Mesothelial cell of epicardium (in vitro differentiated cells): ENCODE measurements at regions not wholly inside any gene's neighbourhood (a gene's known extent, or its start where the extent isn't known, plus 50 kb on each side); places are given as distances from the start of the nearest gene placed in this dataset.

Experiments
- DNase-seq, 2 experiments: peaks; one replicate each; pipeline ENCODE4 v3.0.0; 2021; ENCODE audit warnings: low spot score in 2 of 2; ENCODE audit not compliant: unreplicated experiment in 2 of 2
- H3K27ac Mint-ChIP-seq: 2 replicates; pipeline ENCODE4 v1.8.0; 2021; ENCODE audit warnings: mixed read lengths
- H3K27me3 Mint-ChIP-seq: 2 replicates; pipeline ENCODE4 v1.8.0; 2021; ENCODE audit warnings: low read depth, mixed read lengths
- H3K36me3 Mint-ChIP-seq: 2 replicates; pipeline ENCODE4 v1.8.0; 2021; ENCODE audit warnings: mixed read lengths
- H3K4me1 Mint-ChIP-seq: 2 replicates; pipeline ENCODE4 v1.8.0; 2021; ENCODE audit warnings: mixed read lengths
- H3K4me3 Mint-ChIP-seq: 2 replicates; pipeline ENCODE4 v1.8.0; 2021; ENCODE audit warnings: mild to moderate bottlenecking, moderate library complexity, mixed read lengths
- H3K9me3 Mint-ChIP-seq: 2 replicates; pipeline ENCODE4 v1.8.0; 2021; ENCODE audit warnings: mixed read lengths
- TF ChIP-seq, protein P1 (sequence below): fragments of 200-600 bp; sonication (generic); IDR thresholded peaks from one replicate; pipeline ENCODE4 v1.5.0; 2021; ENCODE audit warnings: antibody characterized with exemption; ENCODE audit not compliant: unreplicated experiment

DNA sequence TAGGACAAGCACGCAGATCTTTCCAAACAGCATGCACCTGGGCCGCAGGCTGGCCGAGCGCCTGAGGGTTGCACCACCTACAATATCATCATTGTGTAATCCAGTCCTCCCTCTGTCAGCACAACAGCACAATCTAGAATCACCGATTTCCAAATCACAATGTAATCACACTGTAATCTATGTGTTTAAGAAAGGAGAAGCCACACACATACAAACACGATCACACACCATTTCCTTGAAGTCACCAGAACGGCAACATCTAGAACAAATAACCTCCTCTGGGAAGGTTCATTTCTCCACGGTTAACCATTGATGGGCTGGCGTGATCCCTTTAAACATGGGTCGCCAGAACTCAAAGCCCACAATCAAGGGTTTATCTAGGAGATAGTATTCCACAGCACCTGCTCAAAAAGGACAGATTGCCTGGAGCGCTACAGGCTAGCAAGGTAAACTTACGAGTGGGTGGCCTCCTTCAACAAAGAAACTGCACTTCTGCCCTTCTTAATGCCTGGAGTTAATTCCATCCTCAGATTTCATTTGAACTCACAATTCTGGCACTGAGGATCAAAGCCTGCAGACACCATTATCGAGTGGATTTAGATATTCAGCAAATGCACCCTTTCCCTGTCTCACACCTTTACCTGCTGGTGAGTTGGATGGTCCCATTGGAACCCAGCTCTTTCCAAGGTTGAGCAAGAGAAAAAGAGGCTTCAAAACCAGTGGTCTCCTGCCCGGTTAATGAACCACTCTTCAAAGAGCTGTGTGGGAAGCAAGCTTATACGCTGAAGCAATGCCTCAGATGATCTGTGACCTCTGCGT is 83.8 kb upstream of the FOXQ1 start:
- DNase-seq, result no peak
- H3K27ac Mint-ChIP-seq, result no peak overlapping the region
- H3K4me3 Mint-ChIP-seq, result no peak overlapping the region

DNA sequence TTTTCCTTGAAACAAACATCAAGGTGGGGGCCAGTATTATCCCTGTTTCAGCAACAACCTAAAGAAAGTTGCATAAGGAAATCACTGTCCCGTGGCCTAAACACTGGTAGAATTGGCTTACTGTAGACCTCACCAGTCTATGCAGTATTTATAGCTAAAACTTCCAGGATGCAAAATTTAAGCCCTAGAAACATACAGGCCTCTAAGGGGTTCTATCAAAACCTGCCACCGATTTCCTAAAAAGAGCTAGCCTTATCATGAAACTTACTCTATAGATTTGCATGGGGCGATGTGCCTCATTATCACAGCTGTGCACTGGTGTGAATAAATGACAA is 84.3 kb upstream of the FOXQ1 start:
- H3K4me3 Mint-ChIP-seq, result no peak overlapping the region
- no peak for DNase-seq
- peaks cover 56% of the 10 kb centered on the region for H3K27me3 Mint-ChIP-seq
- no peaks in the 10 kb centered on the region for H3K9me3 Mint-ChIP-seq
- H3K36me3 Mint-ChIP-seq, result no peaks in the 10 kb centered on the region
- H3K4me1 Mint-ChIP-seq, result no peaks in the 10 kb centered on the region
- TF ChIP-seq, protein P1, sequence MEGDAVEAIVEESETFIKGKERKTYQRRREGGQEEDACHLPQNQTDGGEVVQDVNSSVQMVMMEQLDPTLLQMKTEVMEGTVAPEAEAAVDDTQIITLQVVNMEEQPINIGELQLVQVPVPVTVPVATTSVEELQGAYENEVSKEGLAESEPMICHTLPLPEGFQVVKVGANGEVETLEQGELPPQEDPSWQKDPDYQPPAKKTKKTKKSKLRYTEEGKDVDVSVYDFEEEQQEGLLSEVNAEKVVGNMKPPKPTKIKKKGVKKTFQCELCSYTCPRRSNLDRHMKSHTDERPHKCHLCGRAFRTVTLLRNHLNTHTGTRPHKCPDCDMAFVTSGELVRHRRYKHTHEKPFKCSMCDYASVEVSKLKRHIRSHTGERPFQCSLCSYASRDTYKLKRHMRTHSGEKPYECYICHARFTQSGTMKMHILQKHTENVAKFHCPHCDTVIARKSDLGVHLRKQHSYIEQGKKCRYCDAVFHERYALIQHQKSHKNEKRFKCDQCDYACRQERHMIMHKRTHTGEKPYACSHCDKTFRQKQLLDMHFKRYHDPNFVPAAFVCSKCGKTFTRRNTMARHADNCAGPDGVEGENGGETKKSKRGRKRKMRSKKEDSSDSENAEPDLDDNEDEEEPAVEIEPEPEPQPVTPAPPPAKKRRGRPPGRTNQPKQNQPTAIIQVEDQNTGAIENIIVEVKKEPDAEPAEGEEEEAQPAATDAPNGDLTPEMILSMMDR, result no peak
- H3K27ac Mint-ChIP-seq, result no peak overlapping the region

More for the DNA sequence above, 83.8 kb upstream of the FOXQ1 start:
- Mint-ChIP-seq H3K9me3 (no peaks in the 10 kb centered on the region), H3K4me1 (no peaks in the 10 kb centered on the region), H3K36me3 (no peaks in the 10 kb centered on the region), H3K27me3 (peaks cover 60% of the 10 kb centered on the region)
- TF ChIP-seq, protein P1, result no peak

DNA sequence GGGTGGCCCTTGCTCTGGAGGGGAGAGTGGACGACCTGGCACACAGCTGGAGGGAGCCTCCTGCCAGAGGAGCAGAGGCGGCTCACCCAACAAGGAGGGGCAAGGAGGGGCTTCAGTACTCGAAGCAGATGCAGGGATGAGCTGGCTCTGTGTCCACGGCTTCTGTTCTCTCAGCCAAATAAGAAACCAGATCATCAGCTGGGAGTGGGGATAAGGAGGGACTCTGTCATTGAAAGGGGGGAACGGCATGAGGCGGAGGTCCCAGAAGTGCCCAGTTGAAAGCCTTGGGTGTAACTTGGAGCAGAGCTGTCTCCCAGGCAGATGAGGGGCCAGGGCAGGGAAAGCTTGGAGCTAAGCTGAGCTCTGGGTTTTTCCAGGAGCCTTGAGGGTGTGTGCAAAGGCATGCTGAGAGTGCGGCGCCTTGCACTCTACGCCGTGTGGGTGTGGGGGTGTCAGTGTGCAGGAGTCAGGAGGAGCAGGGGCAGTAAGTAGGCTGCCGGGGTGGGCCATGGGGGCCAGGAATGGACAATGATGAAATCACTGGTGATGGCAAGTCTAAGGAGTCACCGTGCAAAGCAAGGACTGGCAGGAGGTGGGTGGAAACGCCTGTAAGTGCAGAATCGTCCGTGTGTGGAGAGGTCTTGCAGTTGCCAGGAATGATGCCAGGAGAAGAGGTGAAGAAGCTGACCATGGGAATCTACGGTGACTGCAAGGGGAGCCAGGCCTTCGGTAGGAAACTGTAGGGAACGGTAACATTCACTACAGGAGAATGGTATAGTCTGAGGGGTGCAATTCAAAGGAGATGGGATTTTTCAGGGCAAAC is 85.4 kb upstream of the FOXQ1 start:
- Mint-ChIP-seq H3K4me3 (no peak overlapping the region), H3K27me3 (peaks cover 49% of the 10 kb centered on the region), H3K9me3 (no peaks in the 10 kb centered on the region), H3K4me1 (no peaks in the 10 kb centered on the region), H3K36me3 (no peaks in the 10 kb centered on the region), H3K27ac (no peak overlapping the region)
- DNase-seq, result no peak
- TF ChIP-seq, protein P1, result no peak

DNA sequence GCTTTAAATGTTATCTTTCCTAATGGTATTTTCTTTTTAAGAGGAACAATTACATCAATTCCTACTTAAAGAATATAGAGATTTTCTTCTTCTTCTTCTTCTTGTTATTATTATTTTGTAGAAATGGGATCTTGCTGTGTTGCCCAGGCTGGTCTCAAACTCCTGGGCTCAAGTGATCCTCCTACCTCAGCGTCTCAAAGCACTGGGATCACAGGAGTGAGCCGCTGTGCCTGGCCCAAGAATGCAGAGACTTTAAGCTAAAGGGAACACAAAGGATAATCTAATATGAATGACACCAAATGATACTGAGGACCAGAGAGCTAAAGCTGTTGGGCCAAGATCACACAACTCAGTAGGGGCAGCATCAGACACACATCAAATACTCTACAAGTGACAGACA is 87.4 kb upstream of the FOXQ1 start:
- H3K9me3 Mint-ChIP-seq, result no peaks in the 10 kb centered on the region
- H3K36me3 Mint-ChIP-seq, result no peaks in the 10 kb centered on the region
- no peak for DNase-seq
- H3K4me3 Mint-ChIP-seq, result no peak overlapping the region
- H3K4me1 Mint-ChIP-seq, result no peaks in the 10 kb centered on the region
- H3K27me3 Mint-ChIP-seq, result peaks cover 41% of the 10 kb centered on the region
- TF ChIP-seq, protein P1, result no peak
- H3K27ac Mint-ChIP-seq, result no peak overlapping the region

- Mint-ChIP-seq H3K4me3 (no peak overlapping the region), H3K36me3 (no peaks in the 10 kb centered on the region), H3K27me3 (peaks cover 30% of the 10 kb centered on the region), H3K27ac (no peak overlapping the region), H3K9me3 (no peaks in the 10 kb centered on the region), H3K4me1 (no peaks in the 10 kb centered on the region)
- TF ChIP-seq, protein P1, result no peak
- no peak for DNase-seq
These were observed 88.9 kb upstream of the FOXQ1 start for GRCh38 chr6:1222728-1223595.
